ENCODE measurements at regions not wholly inside any gene's neighbourhood (a gene's known extent, or its start where the extent isn't known, plus 50 kb on each side); places are given as distances from the start of the nearest gene placed in this dataset.

DNA sequence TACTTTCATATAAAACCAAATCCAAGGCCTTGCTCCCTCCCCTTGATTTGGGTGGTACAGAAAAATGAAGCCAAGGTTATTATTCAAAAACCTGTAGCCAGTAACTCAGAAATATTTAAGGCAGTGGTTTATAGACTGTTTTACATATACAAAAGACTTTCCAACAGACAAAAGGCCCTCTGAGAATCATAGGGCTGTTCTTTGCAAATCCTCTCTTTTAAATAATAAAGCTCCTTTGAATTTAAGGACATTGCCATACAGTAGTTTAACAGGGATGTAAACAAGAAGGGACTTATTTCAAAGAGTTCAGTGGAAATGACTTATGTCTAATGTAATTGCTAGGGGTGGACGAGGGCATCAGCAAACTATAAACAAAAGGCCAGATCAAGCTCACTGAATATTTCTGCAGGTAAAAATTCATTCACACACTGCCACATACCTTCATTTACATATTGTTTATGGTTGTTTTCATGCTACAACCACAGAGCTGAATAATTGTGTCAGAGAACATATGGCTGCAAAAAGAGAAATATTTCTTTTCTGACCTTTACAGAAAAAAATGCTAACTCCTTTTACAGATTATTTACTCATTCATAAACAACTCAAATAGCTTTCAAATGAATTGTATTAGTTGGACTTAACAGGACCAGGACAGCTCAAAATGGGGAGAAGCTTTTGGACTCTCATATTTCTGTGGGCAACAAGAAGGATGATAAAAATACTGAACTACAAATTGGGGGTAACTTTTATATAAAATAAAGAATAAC lies 665.6 kb downstream of the SLITRK1 start:
- Histone ChIP-seq H3K27me3 (ENCODE audit: low read length) (no peaks in the 10 kb centered on the region), H3K4me3 (ENCODE audit: low read length) (no peak overlapping the region), H3K9me3 (ENCODE audit: low read length) (no peaks in the 10 kb centered on the region), H3K4me2 (ENCODE audit: low read length) (no peak overlapping the region; the same call in 1 of the 2 replicates), H3K36me3 (ENCODE audit: low read depth, low read length) (no peaks in the 10 kb centered on the region; the same call in 1 of the 2 replicates), H3K9ac (ENCODE audit: low read length) (no peak overlapping the region), H4K20me1 (ENCODE audit: low read length) (no peaks in the 10 kb centered on the region), H2AFZ (ENCODE audit: low read length) (no peak overlapping the region), H3K4me1 (ENCODE audit: insufficient read depth, low read length) (peaks cover 30% of the 10 kb centered on the region), H3K9me2 (replicated peaks; ENCODE audit: low read length) (no peaks in the 10 kb centered on the region), H3K79me2 (ENCODE audit: low read length) (no peaks in the 10 kb centered on the region), H3K27ac (ENCODE audit: low read length) (no peak overlapping the region), H3F3A (ENCODE audit: low read length, unreplicated experiment) (no peaks in the 10 kb centered on the region)
- CTCF ChIA-PET: no interaction called here
- ATAC-seq (no peak), DNase-seq (no peak)
- no TSS peak for BruUV-seq (replicated peaks)
- TF ChIP-seq EZH2phosphoT487 (IDR thresholded peaks at IDR 0.05; ENCODE audit: borderline replicate concordance, low read length): no peak
- TF ChIP-seq EZH2 (IDR thresholded peaks at IDR 0.05; ENCODE audit: low read length, unreplicated experiment): no peak
- TF ChIP-seq, protein P1, sequence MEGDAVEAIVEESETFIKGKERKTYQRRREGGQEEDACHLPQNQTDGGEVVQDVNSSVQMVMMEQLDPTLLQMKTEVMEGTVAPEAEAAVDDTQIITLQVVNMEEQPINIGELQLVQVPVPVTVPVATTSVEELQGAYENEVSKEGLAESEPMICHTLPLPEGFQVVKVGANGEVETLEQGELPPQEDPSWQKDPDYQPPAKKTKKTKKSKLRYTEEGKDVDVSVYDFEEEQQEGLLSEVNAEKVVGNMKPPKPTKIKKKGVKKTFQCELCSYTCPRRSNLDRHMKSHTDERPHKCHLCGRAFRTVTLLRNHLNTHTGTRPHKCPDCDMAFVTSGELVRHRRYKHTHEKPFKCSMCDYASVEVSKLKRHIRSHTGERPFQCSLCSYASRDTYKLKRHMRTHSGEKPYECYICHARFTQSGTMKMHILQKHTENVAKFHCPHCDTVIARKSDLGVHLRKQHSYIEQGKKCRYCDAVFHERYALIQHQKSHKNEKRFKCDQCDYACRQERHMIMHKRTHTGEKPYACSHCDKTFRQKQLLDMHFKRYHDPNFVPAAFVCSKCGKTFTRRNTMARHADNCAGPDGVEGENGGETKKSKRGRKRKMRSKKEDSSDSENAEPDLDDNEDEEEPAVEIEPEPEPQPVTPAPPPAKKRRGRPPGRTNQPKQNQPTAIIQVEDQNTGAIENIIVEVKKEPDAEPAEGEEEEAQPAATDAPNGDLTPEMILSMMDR (conservative IDR thresholded peaks at IDR 0.05; ENCODE audit: low read depth, low read length): no peak
- intact Hi-C loops (cut with micrococcal nuclease): no loop called here
- POLR2A ChIA-PET (ENCODE audit: unreplicated experiment): no interaction called here

GRCh38 chr13:83215627-83216026 lies 666.6 kb downstream of the SLITRK1 start:
- intact Hi-C loops (cut with micrococcal nuclease): no loop called here
- H3K4me2 ChIP-seq (ENCODE audit: low read length): peak overlapping the region; percentile 17; the same call in 1 of the 2 replicates

More at GRCh38 chr13:83215627-83216026, 666.6 kb downstream of the SLITRK1 start:
- POLR2A ChIA-PET (ENCODE audit: unreplicated experiment): no interaction called here
- Histone ChIP-seq H3K9ac (ENCODE audit: low read length) (no peak overlapping the region), H3K36me3 (ENCODE audit: low read depth, low read length) (no peaks in the 10 kb centered on the region; the same call in 1 of the 2 replicates), H3K4me3 (ENCODE audit: low read length) (no peak overlapping the region), H3K4me1 (ENCODE audit: insufficient read depth, low read length) (peaks cover 20% of the 10 kb centered on the region), H3K27me3 (ENCODE audit: low read length) (no peaks in the 10 kb centered on the region), H3F3A (ENCODE audit: low read length, unreplicated experiment) (no peaks in the 10 kb centered on the region), H2AFZ (ENCODE audit: low read length) (no peak overlapping the region), H3K9me3 (ENCODE audit: low read length) (no peaks in the 10 kb centered on the region), H3K79me2 (ENCODE audit: low read length) (no peaks in the 10 kb centered on the region), H4K20me1 (ENCODE audit: low read length) (no peaks in the 10 kb centered on the region), H3K9me2 (replicated peaks; ENCODE audit: low read length) (no peaks in the 10 kb centered on the region), H3K27ac (ENCODE audit: low read length) (peak overlapping the region; percentile 48)
- TF ChIP-seq, protein P1 (conservative IDR thresholded peaks at IDR 0.05; ENCODE audit: low read depth, low read length): no peak
- TF ChIP-seq EZH2phosphoT487 (IDR thresholded peaks at IDR 0.05; ENCODE audit: borderline replicate concordance, low read length) (no peak), EZH2 (IDR thresholded peaks at IDR 0.05; ENCODE audit: low read length, unreplicated experiment) (no peak)
- CTCF ChIA-PET: interaction anchor here (0.7 kb wide), 1 partner anchor 65 kb away, joined by 5 read pairs; no protein-coding TSS in a partner anchor
- peak; percentile 57 for DNase-seq
- BruUV-seq (replicated peaks): no TSS peak
- ATAC-seq: peak; percentile 84
